ENCODE measurements at regions not wholly inside any gene's neighbourhood (a gene's known extent, or its start where the extent isn't known, plus 50 kb on each side); places are given as distances from the start of the nearest gene placed in this dataset.

GRCh38 chrX:137441711-137442110, 124.2 kb upstream of the ZIC3 start:
- TF ChIP-seq POLR2AphosphoS5 (IDR thresholded peaks at IDR 0.05; ENCODE audit: low read depth, low read length) (no peak), TAF1 (IDR thresholded peaks at IDR 0.05; ENCODE audit: borderline replicate concordance, low read depth, low read length) (no peak)

All from GM12892 (cell line).